Neural progenitor cell (in vitro differentiated cells): ENCODE measurements at regions not wholly inside any gene's neighbourhood (a gene's known extent, or its start where the extent isn't known, plus 50 kb on each side); places are given as distances from the start of the nearest gene placed in this dataset.

Experiments
- DNase-seq: peaks from one replicate; pipeline ENCODE4 v3.0.0-alpha.2; 2016; ENCODE audit warnings: low spot score
- H2AFZ ChIP-seq: fragments of 200-600 bp; sonication (generic); replicated peaks from 2 replicates; pipeline ENCODE4 v1.6.1; 2016; ENCODE audit warnings: antibody characterized with exemption
- H3F3A ChIP-seq: fragments of 200-600 bp; sonication (generic); 2 replicates; pipeline ENCODE4 v1.6.1; 2016; ENCODE audit warnings: antibody characterized with exemption, low read depth
- H3K27ac ChIP-seq: fragments of 200-600 bp; sonication (generic); 2 replicates; pipeline ENCODE4 v1.5.1; 2016; ENCODE audit warnings: mild to moderate bottlenecking
- H3K27me3 ChIP-seq: fragments of 200-600 bp; sonication (generic); 2 replicates; pipeline ENCODE4 v1.6.1; 2016; ENCODE audit warnings: mild to moderate bottlenecking, moderate library complexity
- H3K36me3 ChIP-seq: fragments of 200-600 bp; sonication (generic); 2 replicates; pipeline ENCODE4 v1.5.1; 2016
- H3K4me1 ChIP-seq: fragments of 200-600 bp; sonication (generic); 2 replicates; pipeline ENCODE4 v1.6.1; 2016; ENCODE audit warnings: mixed run types
- H3K4me2 ChIP-seq: fragments of 200-600 bp; sonication (generic); 2 replicates; pipeline ENCODE4 v1.6.1; 2016
- H3K4me3 ChIP-seq: fragments of 200-600 bp; sonication (generic); 2 replicates; pipeline ENCODE4 v1.5.1; 2016
- H3K79me2 ChIP-seq: fragments of 200-600 bp; sonication (generic); 2 replicates; pipeline ENCODE4 v1.6.1; 2016; ENCODE audit warnings: low read depth
- H3K9ac ChIP-seq: fragments of 200-600 bp; sonication (generic); 2 replicates; pipeline ENCODE4 v1.6.1; 2016
- H3K9me3 ChIP-seq: fragments of 200-600 bp; sonication (generic); 2 replicates; pipeline ENCODE4 v1.5.1; 2016; ENCODE audit warnings: low read depth
- H4K20me1 ChIP-seq: fragments of 200-600 bp; sonication (generic); 2 replicates; pipeline ENCODE4 v1.6.1; 2016; ENCODE audit warnings: low read depth
- H3K27ac Mint-ChIP-seq: 3 replicates; pipeline ENCODE4 v1.8.0; 2021; ENCODE audit warnings: mixed read lengths
- H3K27me3 Mint-ChIP-seq: 2 replicates; pipeline ENCODE4 v1.8.0; 2022; ENCODE audit warnings: low read depth, mild to moderate bottlenecking, inconsistent platforms, moderate library complexity, mixed read lengths; ENCODE audit not compliant: insufficient read depth
- H3K36me3 Mint-ChIP-seq: 3 replicates; pipeline ENCODE4 v1.8.0; 2021; ENCODE audit warnings: mixed read lengths
- H3K4me1 Mint-ChIP-seq: 3 replicates; pipeline ENCODE4 v1.8.0; 2021; ENCODE audit warnings: mixed read lengths
- H3K4me3 Mint-ChIP-seq: 3 replicates; pipeline ENCODE4 v1.8.0; 2021; ENCODE audit warnings: mild to moderate bottlenecking, moderate library complexity, mixed read lengths
- H3K9me3 Mint-ChIP-seq: 3 replicates; pipeline ENCODE4 v1.8.0; 2020; ENCODE audit warnings: mixed read lengths
- EZH2 ChIP-seq: fragments of 200-600 bp; sonication (generic); IDR thresholded peaks from 2 replicates; pipeline ENCODE4 v1.6.1; 2017; ENCODE audit warnings: antibody characterized with exemption, mild to moderate bottlenecking, moderate library complexity
- EZH2phosphoT487 ChIP-seq: fragments of 200-600 bp; sonication (generic); IDR thresholded peaks from 2 replicates; pipeline ENCODE4 v1.6.1; 2017; ENCODE audit warnings: antibody characterized with exemption
- TF ChIP-seq, protein P1 (sequence below): fragments of 200-600 bp; sonication (generic); IDR thresholded peaks from 2 replicates; pipeline ENCODE4 v1.5.1; 2017; ENCODE audit warnings: antibody characterized with exemption, mild to moderate bottlenecking

DNA sequence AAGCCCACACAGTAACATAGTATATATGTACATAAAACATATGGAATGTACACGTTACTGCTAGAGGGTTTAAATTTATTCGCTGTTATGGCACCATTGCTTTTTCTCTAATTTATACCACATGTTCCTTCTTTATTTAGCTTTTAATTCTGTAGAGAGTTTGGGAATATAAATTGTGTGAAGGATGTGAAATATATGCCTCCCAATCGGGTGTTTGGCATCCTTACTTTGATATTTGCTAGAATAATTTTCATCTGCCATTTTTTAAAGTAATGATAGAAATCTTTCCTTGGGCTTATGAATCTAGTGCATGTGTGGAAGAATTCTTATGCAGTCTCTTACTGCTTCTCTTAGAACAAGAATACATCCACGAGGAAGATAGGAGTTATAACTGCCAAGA is 509.8 kb upstream of the RAG2 start:
- no peak overlapping the region for H3K4me3 ChIP-seq
- no peaks in the 10 kb centered on the region for H3K36me3 ChIP-seq
- Mint-ChIP-seq H3K36me3 (no peaks in the 10 kb centered on the region), H3K27ac (no peak overlapping the region), H3K4me1 (no peaks in the 10 kb centered on the region), H3K4me3 (no peak overlapping the region), H3K27me3 (no peaks in the 10 kb centered on the region), H3K9me3 (no peaks in the 10 kb centered on the region)
- no peak for DNase-seq
- no peaks in the 10 kb centered on the region for H3K4me1 ChIP-seq
- TF ChIP-seq EZH2: no peak
- TF ChIP-seq, protein P1, sequence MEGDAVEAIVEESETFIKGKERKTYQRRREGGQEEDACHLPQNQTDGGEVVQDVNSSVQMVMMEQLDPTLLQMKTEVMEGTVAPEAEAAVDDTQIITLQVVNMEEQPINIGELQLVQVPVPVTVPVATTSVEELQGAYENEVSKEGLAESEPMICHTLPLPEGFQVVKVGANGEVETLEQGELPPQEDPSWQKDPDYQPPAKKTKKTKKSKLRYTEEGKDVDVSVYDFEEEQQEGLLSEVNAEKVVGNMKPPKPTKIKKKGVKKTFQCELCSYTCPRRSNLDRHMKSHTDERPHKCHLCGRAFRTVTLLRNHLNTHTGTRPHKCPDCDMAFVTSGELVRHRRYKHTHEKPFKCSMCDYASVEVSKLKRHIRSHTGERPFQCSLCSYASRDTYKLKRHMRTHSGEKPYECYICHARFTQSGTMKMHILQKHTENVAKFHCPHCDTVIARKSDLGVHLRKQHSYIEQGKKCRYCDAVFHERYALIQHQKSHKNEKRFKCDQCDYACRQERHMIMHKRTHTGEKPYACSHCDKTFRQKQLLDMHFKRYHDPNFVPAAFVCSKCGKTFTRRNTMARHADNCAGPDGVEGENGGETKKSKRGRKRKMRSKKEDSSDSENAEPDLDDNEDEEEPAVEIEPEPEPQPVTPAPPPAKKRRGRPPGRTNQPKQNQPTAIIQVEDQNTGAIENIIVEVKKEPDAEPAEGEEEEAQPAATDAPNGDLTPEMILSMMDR: no peak
- TF ChIP-seq EZH2phosphoT487: no peak
- H2AFZ ChIP-seq: no peak overlapping the region
- H3K27me3 ChIP-seq: no peaks in the 10 kb centered on the region
- no peaks in the 10 kb centered on the region for H3K79me2 ChIP-seq
- H3F3A ChIP-seq: no peaks in the 10 kb centered on the region
- no peak overlapping the region for H3K4me2 ChIP-seq
- H3K9me3 ChIP-seq: no peaks in the 10 kb centered on the region
- no peak overlapping the region for H3K9ac ChIP-seq
- H4K20me1 ChIP-seq: no peaks in the 10 kb centered on the region
- no peak overlapping the region for H3K27ac ChIP-seq

DNA sequence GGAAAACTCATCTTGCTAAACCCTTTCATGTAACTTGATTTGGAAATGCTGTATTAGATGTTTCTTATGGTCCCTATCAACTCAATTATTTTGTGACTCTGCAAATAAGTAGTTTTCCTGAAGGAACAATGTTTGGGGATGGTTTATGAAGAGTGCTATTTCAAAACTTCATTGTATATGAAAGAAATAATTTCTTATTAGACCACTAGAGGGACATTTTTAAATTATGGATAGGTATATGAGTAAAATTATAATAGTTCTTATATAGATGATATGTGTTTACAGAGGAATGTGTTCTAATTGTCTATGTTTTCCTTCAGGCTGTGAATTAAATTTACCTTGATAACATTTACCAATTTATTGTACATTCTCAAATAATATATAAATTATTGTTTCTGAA is 509.4 kb upstream of the RAG2 start:
- Histone ChIP-seq H3K9me3 (no peaks in the 10 kb centered on the region), H3K4me3 (no peak overlapping the region), H4K20me1 (no peaks in the 10 kb centered on the region), H3K79me2 (no peaks in the 10 kb centered on the region), H3K4me1 (no peaks in the 10 kb centered on the region), H3K4me2 (no peak overlapping the region), H3K27me3 (no peaks in the 10 kb centered on the region), H3F3A (no peaks in the 10 kb centered on the region), H2AFZ (no peak overlapping the region), H3K27ac (no peak overlapping the region), H3K36me3 (no peaks in the 10 kb centered on the region), H3K9ac (no peak overlapping the region)
- Mint-ChIP-seq H3K4me1 (no peaks in the 10 kb centered on the region), H3K9me3 (no peaks in the 10 kb centered on the region), H3K27me3 (no peaks in the 10 kb centered on the region), H3K36me3 (no peaks in the 10 kb centered on the region), H3K27ac (no peak overlapping the region), H3K4me3 (no peak overlapping the region)
- TF ChIP-seq, protein P1: no peak
- TF ChIP-seq EZH2phosphoT487: no peak
- TF ChIP-seq EZH2: no peak
- no peak for DNase-seq

DNA sequence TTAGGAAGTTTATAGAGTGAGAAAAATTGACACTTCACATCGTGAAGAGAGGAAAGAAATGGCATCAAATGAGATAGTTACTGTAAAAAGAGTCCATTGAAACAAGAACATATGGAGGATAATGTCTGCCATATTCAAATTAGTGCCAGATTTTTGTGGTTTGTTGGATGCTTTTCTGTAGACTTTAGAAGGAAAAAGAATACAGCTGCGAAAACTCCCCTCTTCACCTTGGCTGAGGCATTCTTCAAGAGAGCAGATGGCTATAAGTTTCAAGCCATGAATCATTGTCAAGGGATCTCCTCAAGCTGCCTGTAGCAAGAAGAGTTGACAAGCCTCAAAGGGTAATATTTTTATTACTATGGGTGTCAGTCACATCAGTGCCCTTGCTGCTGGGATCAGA is 507.4 kb upstream of the RAG2 start:
- Mint-ChIP-seq H3K4me1 (no peaks in the 10 kb centered on the region), H3K27me3 (no peaks in the 10 kb centered on the region), H3K36me3 (no peaks in the 10 kb centered on the region), H3K27ac (no peak overlapping the region), H3K9me3 (no peaks in the 10 kb centered on the region), H3K4me3 (no peak overlapping the region)
- no peak for DNase-seq
- Histone ChIP-seq H3K36me3 (no peaks in the 10 kb centered on the region), H3K9ac (no peak overlapping the region), H3F3A (no peaks in the 10 kb centered on the region), H4K20me1 (no peaks in the 10 kb centered on the region), H3K4me3 (no peak overlapping the region), H3K4me2 (no peak overlapping the region), H3K4me1 (no peaks in the 10 kb centered on the region), H2AFZ (no peak overlapping the region), H3K79me2 (no peaks in the 10 kb centered on the region), H3K9me3 (no peaks in the 10 kb centered on the region), H3K27me3 (no peaks in the 10 kb centered on the region), H3K27ac (no peak overlapping the region)
- TF ChIP-seq, protein P1: no peak
- no peak for TF ChIP-seq EZH2phosphoT487
- TF ChIP-seq EZH2: no peak

DNA sequence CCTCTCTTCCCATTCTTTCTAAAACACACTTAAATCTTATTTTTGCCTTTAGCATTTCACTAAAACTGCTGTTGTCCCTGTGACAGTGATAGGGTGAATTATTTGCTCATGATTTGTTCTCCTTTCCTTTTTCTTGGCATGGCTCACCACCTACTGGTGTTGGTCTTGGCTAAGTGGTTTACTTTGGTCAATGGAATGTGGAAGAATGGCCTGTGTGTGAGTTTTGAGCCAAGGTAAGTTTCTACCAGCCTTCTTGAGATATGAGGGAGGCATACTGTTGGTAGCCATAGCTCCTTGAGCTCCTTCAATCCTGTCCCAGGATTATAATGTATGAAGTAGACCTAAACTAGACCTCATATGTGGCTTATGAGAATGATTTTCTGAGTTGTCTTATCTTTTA is 506.3 kb upstream of the RAG2 start:
- H3K9me3 ChIP-seq: no peaks in the 10 kb centered on the region
- DNase-seq: no peak
- no peaks in the 10 kb centered on the region for H3K36me3 Mint-ChIP-seq
- H3K4me1 ChIP-seq: no peaks in the 10 kb centered on the region
- H3K4me3 Mint-ChIP-seq: no peak overlapping the region
- no peak overlapping the region for H3K27ac Mint-ChIP-seq
- H3K27me3 Mint-ChIP-seq: no peaks in the 10 kb centered on the region
- H3K79me2 ChIP-seq: no peaks in the 10 kb centered on the region
- no peaks in the 10 kb centered on the region for H3K36me3 ChIP-seq
- H3K27ac ChIP-seq: no peak overlapping the region
- H4K20me1 ChIP-seq: no peaks in the 10 kb centered on the region
- H3K27me3 ChIP-seq: no peaks in the 10 kb centered on the region
- H3K9ac ChIP-seq: no peak overlapping the region
- no peak overlapping the region for H3K4me3 ChIP-seq
- no peaks in the 10 kb centered on the region for H3F3A ChIP-seq
- no peaks in the 10 kb centered on the region for H3K4me1 Mint-ChIP-seq
- H2AFZ ChIP-seq: no peak overlapping the region
- TF ChIP-seq EZH2 (no peak), EZH2phosphoT487 (no peak)
- TF ChIP-seq, protein P1: no peak
- no peak overlapping the region for H3K4me2 ChIP-seq
- H3K9me3 Mint-ChIP-seq: no peaks in the 10 kb centered on the region
